ENCODE measurements at regions not wholly inside any gene's neighbourhood (a gene's known extent, or its start where the extent isn't known, plus 50 kb on each side); places are given as distances from the start of the nearest gene placed in this dataset.

GRCh38 chr1:227428803-227429202 is 110.5 kb upstream of the CDC42BPA start:
- no peak for TF ChIP-seq CTCF (IDR thresholded peaks at IDR 0.05)
- intact Hi-C loops (cut with DNase I, micrococcal nuclease) = no loop called here
- peaks cover 0 to 3% of the 10 kb centered on the region in 2 experiments for H3K27me3 ChIP-seq (ENCODE audit: control insufficient read depth in 1 of 2, insufficient read depth in 2 of 2, low read length in 2 of 2)
- Mint-ChIP-seq H3K4me1 (ENCODE audit: low read depth) (no peaks in the 10 kb centered on the region), H3K27me3 (peaks cover 17% of the 10 kb centered on the region), H3K4me3 (no peak overlapping the region), H3K9me3 (no peaks in the 10 kb centered on the region), H3K27ac (no peak overlapping the region), H3K36me3 (ENCODE audit: low read depth) (no peaks in the 10 kb centered on the region)
- H3K36me3 ChIP-seq (ENCODE audit: insufficient read depth, low read length) = no peaks in the 10 kb centered on the region
- POLR2A ChIA-PET = no interaction called here
- peaks cover 0 to 5% of the 10 kb centered on the region in 2 experiments for H3K9me3 ChIP-seq (ENCODE audit: control insufficient read depth in 1 of 2, insufficient read depth in 1 of 2, low read length in 2 of 2)
- H3K4me1 ChIP-seq (ENCODE audit: insufficient read depth, low read length) = no peaks in the 10 kb centered on the region
- no peak overlapping the region for H3K4me3 ChIP-seq (ENCODE audit: low read length)
- no peak overlapping the region for H3K27ac ChIP-seq (ENCODE audit: low read depth in 1 of 2, low read length in 2 of 2)
- CTCF ChIA-PET = no interaction called here
- DNase-seq (no peak), ATAC-seq (ENCODE audit: poor library complexity) (no peak)

- Mint-ChIP-seq H3K4me3 (no peak overlapping the region), H3K27ac (no peak overlapping the region), H3K27me3 (peaks cover 16% of the 10 kb centered on the region), H3K4me1 (ENCODE audit: low read depth) (no peaks in the 10 kb centered on the region), H3K36me3 (ENCODE audit: low read depth) (no peaks in the 10 kb centered on the region), H3K9me3 (no peaks in the 10 kb centered on the region)
- H3K27me3 ChIP-seq (ENCODE audit: control insufficient read depth in 1 of 2, insufficient read depth in 2 of 2, low read length in 2 of 2) = peaks cover 0 to 3% of the 10 kb centered on the region in 2 experiments
- no peaks in the 10 kb centered on the region for H3K4me1 ChIP-seq (ENCODE audit: insufficient read depth, low read length)
- ATAC-seq (ENCODE audit: poor library complexity) = no peak
- ChIA-PET CTCF (no interaction called here), POLR2A (no interaction called here)
- no peak overlapping the region for H3K27ac ChIP-seq (ENCODE audit: low read depth in 1 of 2, low read length in 2 of 2)
- no peak overlapping the region for H3K4me3 ChIP-seq (ENCODE audit: low read length)
- TF ChIP-seq CTCF (IDR thresholded peaks at IDR 0.05) = no peak
- intact Hi-C loops (cut with DNase I, micrococcal nuclease) = no loop called here
- no peak for DNase-seq
- peaks cover 0 to 5% of the 10 kb centered on the region in 2 experiments for H3K9me3 ChIP-seq (ENCODE audit: control insufficient read depth in 1 of 2, insufficient read depth in 1 of 2, low read length in 2 of 2)
- H3K36me3 ChIP-seq (ENCODE audit: insufficient read depth, low read length) = no peaks in the 10 kb centered on the region
Measured at GRCh38 chr1:227427411-227427810, 109.1 kb upstream of the CDC42BPA start.

GRCh38 chr1:227424953-227425352 is 106.7 kb upstream of the CDC42BPA start:
- DNase-seq = no peak
- POLR2A ChIA-PET = no interaction called here
- Mint-ChIP-seq H3K27me3 (peaks cover 17% of the 10 kb centered on the region), H3K36me3 (ENCODE audit: low read depth) (no peaks in the 10 kb centered on the region), H3K27ac (no peak overlapping the region), H3K9me3 (no peaks in the 10 kb centered on the region), H3K4me3 (no peak overlapping the region), H3K4me1 (ENCODE audit: low read depth) (no peaks in the 10 kb centered on the region)
- Histone ChIP-seq H3K9me3 (ENCODE audit: control insufficient read depth in 1 of 2, insufficient read depth in 1 of 2, low read length in 2 of 2) (peaks cover 0 to 5% of the 10 kb centered on the region in 2 experiments), H3K4me3 (ENCODE audit: low read length) (no peak overlapping the region), H3K36me3 (ENCODE audit: insufficient read depth, low read length) (no peaks in the 10 kb centered on the region), H3K27me3 (ENCODE audit: control insufficient read depth in 1 of 2, insufficient read depth in 2 of 2, low read length in 2 of 2) (no peaks in the 10 kb centered on the region), H3K27ac (ENCODE audit: low read depth in 1 of 2, low read length in 2 of 2) (no peak overlapping the region), H3K4me1 (ENCODE audit: insufficient read depth, low read length) (no peaks in the 10 kb centered on the region)
- no peak for TF ChIP-seq CTCF (IDR thresholded peaks at IDR 0.05)
- ATAC-seq (ENCODE audit: poor library complexity) = no peak
- intact Hi-C loops (cut with DNase I, micrococcal nuclease) = no loop called here
- CTCF ChIA-PET = no interaction called here
